Pancreas (tissue), 10 donors: ENCODE measurements at regions not wholly inside any gene's neighbourhood (a gene's known extent, or its start where the extent isn't known, plus 50 kb on each side); places are given as distances from the start of the nearest gene placed in this dataset.

Source experiments
- ATAC-seq, 4 donors: fragments of 200-7000 bp; cut with Tn5 transposase; one replicate each; pipeline versions ENCODE4 v1.8.0 to v1.9.1; 2020; ENCODE audit warnings: mild to moderate bottlenecking in 4 of 4, moderate library complexity in 4 of 4
- DNase-seq, 6 donors: peaks; one replicate each; pipeline ENCODE4 v3.0.0-alpha.2; 2020
- FAIRE-seq: peaks from 2 replicates; lab custom pipeline; 2012; peaks lifted over from hg19 to GRCh38; lab: Jason Lieb, UNC
- H3K27ac ChIP-seq, 4 donors: fragments of 200-600 bp; sonication (generic); 1 replicate in 3 of 4; 2 replicates in 1 of 4; pipeline versions ENCODE4 v1.5.0 to v1.8.0; 2020
- H3K27me3 ChIP-seq, 4 donors: fragments of 200-600 bp; one replicate each; pipeline ENCODE4 v1.8.0; 2021
- H3K36me3 ChIP-seq, 3 donors: fragments of 200-600 bp; sonication (generic) in 1 of 3; one replicate each; pipeline versions ENCODE4 v1.5.0 to v1.8.0; 2020 to 2021
- H3K4me1 ChIP-seq, 3 donors: fragments of 200-600 bp; one replicate each; pipeline ENCODE4 v1.8.0; 2021
- H3K4me3 ChIP-seq, 4 donors: fragments of 200-600 bp; sonication (generic) in 2 of 4; one replicate each; pipeline versions ENCODE4 v1.5.0 to v1.8.0; 2020 to 2021
- H3K9me3 ChIP-seq, 4 donors: fragments of 200-600 bp; one replicate each; pipeline ENCODE4 v1.8.0; 2021
- CTCF ChIP-seq, 4 donors: fragments of 200-600 bp; sonication (generic) in 3 of 4; IDR thresholded peaks; one replicate each; pipeline versions ENCODE4 v1.5.0 to v1.8.0; 2021; ENCODE audit warnings: antibody characterized with exemption in 4 of 4
- WGBS, 2 donors: extraction: QIAGEN DNeasy Blood & Tissue Kit; methylation state at CpG; one replicate each; pipeline ENCODE4 v1.1.7; 2013; 5-methylcytosine and 5-hydroxymethylcytosine counted together
- intact Hi-C, 3 donors: fragments of 100-400 bp; cut with DNase I; formaldehyde crosslinking; loops; one replicate each; pipeline versions ENCODE4 v1.11.1 to v1.14.2; 2022
- donor health status: healthy with polysubstance abuse.
- donor health status: DM: no; HTN: no; CAD: no; lungs with moderate emphysema.
- donor health status: DM: no; HTN: no; CAD: no.
- donor health status: control.
- donor health status: control.
- donor health status: Bipolar disorder and iron deficiency.
- donor health status: DM: yes; HTN: yes; CAD: no.
- donor health status: DM: no; HTN: no; CAD: no.
- donor health status: DM: no; HTN: no; CAD: no.
- donor health status: DM: yes; HTN: yes; CAD: no.

DNA sequence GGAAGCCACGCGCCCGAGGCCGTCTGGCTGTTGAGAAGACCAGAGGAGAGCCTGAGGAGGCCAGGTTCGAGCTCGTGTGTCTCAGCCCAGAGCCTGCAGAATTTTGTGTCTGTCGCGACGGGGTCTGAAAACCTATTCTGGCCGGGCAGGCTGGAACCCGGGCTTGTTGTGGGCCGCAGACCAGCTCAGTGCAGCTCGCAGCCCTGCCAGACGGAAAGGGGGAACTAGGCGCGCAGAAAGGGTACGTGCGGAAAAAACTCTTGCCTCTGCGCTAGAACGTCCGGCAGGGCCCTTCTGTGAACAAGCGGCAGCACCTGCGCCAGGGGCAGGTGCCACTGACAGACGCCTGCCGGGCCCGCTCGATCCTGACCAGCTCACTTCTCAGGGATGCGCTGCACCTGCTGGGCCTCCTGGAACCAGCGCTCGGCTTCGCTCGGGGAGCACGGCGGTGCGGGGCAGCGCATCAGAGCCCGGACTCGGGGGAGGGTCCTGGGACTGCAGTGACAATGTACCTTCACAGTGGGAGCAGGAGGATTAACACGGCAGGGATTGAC is 409.3 kb downstream of the BRD1 start:
- Histone ChIP-seq H3K4me1 (no peaks in the 10 kb centered on the region), H3K27me3 (peaks cover 0 to 6% (median 3%) of the 10 kb centered on the region in 4 donors), H3K27ac (no peak overlapping the region), H3K9me3 (no peaks in the 10 kb centered on the region), H3K36me3 (no peaks in the 10 kb centered on the region), H3K4me3 (no peak overlapping the region)
- WGBS, 2 donors = 62 to 70% methylated on average over 39 of the region's 39 CpGs
- DNase-seq (no peak), ATAC-seq (no peak), FAIRE-seq (no peak)
- intact Hi-C loops = no loop called here
- TF ChIP-seq CTCF (IDR thresholded peaks at IDR 0.05) = no peak

- no peak overlapping the region for H3K4me3 ChIP-seq
- FAIRE-seq (no peak), ATAC-seq (no peak), DNase-seq (no peak)
- WGBS, 2 donors = 68 to 79% methylated on average over 13 of the region's 13 CpGs
- peaks cover 0 to 6% (median 3%) of the 10 kb centered on the region in 4 donors for H3K27me3 ChIP-seq
- no peak overlapping the region for H3K27ac ChIP-seq
- H3K4me1 ChIP-seq = no peaks in the 10 kb centered on the region
- H3K9me3 ChIP-seq = no peaks in the 10 kb centered on the region
- no peak for TF ChIP-seq CTCF (IDR thresholded peaks at IDR 0.05)
- intact Hi-C loops = no loop called here
- H3K36me3 ChIP-seq = no peaks in the 10 kb centered on the region
Measured at GRCh38 chr22:49417833-49418232, 409.8 kb downstream of the BRD1 start.

GRCh38 chr22:49417326-49417725 is 410.3 kb downstream of the BRD1 start:
- TF ChIP-seq CTCF (IDR thresholded peaks at IDR 0.05) = no peak
- Histone ChIP-seq H3K9me3 (no peaks in the 10 kb centered on the region), H3K4me3 (no peak overlapping the region), H3K36me3 (no peaks in the 10 kb centered on the region), H3K27me3 (peaks cover 0 to 6% (median 3%) of the 10 kb centered on the region in 4 donors), H3K27ac (no peak overlapping the region), H3K4me1 (no peaks in the 10 kb centered on the region)
- whole genome bisulfite sequencing, 2 donors = 59 to 69% methylated on average over 7 of the region's 7 CpGs
- DNase-seq (no peak), FAIRE-seq (no peak), ATAC-seq (no peak)
- intact Hi-C loops = no loop called here

- 31 to 42% methylated on average over 21 of the region's 21 CpGs for WGBS, 2 donors
- Histone ChIP-seq H3K9me3 (no peaks in the 10 kb centered on the region), H3K27me3 (peaks cover 0 to 6% (median 0%) of the 10 kb centered on the region in 4 donors), H3K27ac (no peak overlapping the region), H3K4me1 (no peaks in the 10 kb centered on the region), H3K36me3 (no peaks in the 10 kb centered on the region), H3K4me3 (no peak overlapping the region)
- intact Hi-C loops = no loop called here
- FAIRE-seq (no peak), ATAC-seq (peak in 2 of 4 donors; percentile 57 to 60), DNase-seq (no peak)
- TF ChIP-seq CTCF (IDR thresholded peaks at IDR 0.05) = no peak
Measured at GRCh38 chr22:49415151-49415951, 412.3 kb downstream of the BRD1 start.

DNA sequence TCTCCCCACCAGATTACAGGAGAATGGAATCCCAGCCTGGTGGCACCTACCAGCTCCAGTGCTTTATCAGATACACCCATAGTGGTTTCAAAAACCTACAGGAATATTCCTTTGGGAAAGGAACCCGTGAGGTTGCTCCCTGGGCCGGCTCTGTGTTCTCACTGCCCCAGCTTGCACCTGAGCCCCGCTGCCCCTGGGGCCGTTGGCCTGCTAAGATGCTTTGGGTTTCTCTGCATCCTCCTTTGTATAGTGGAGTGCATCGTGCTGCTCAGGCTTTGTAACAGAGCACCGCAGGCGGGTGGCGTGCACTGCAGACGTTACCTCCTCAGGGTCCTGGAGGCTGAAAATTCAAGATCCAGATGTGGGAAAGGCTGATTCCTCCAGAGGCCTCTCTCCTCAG is 414.1 kb downstream of the BRD1 start:
- 50 to 70% methylated on average over 9 of the region's 9 CpGs for WGBS, 2 donors
- DNase-seq = no peak

More for the DNA sequence above, 414.1 kb downstream of the BRD1 start:
- Histone ChIP-seq H3K36me3 (no peaks in the 10 kb centered on the region), H3K4me1 (no peaks in the 10 kb centered on the region), H3K4me3 (no peak overlapping the region), H3K27ac (no peak overlapping the region), H3K27me3 (peaks cover 0 to 3% (median 0%) of the 10 kb centered on the region in 4 donors), H3K9me3 (no peaks in the 10 kb centered on the region)
- no peak for TF ChIP-seq CTCF (IDR thresholded peaks at IDR 0.05)
- no peak for ATAC-seq
- no peak for FAIRE-seq
- intact Hi-C loops = no loop called here
